ENCODE measurements at regions not wholly inside any gene's neighbourhood (a gene's known extent, or its start where the extent isn't known, plus 50 kb on each side); places are given as distances from the start of the nearest gene placed in this dataset.

GRCh38 chr16:51649631-51650030, 498.6 kb upstream of the SALL1 start:
- intact Hi-C loops (cut with micrococcal nuclease; ENCODE audit: unreplicated experiment) (no loop called here), in situ Hi-C loops (cut with HindIII; ENCODE audit: extremely low pct_ligation_motif_present, low pct_unique_long_range_greater_than_20kb) (no loop called here)
- ATAC-seq: no peak
- no peaks in the 10 kb centered on the region for H3K9me3 ChIP-seq (ENCODE audit: low read length)
- no peaks in the 10 kb centered on the region for H3K4me1 ChIP-seq (ENCODE audit: insufficient read depth, low read length)
- no peaks in the 10 kb centered on the region for H4K20me1 ChIP-seq (ENCODE audit: insufficient read depth, low read length)
- FAIRE-seq: no peak
- WGBS (ENCODE audit: low lambda C conversion rate): 3% methylated on average over 5 of the region's 5 CpGs
- CTCF ChIA-PET (ENCODE audit: low intra/inter-chr PET ratio, low total read pairs): no interaction called here
- H3K4me3 ChIP-seq (replicated peaks in 1 of 3; ENCODE audit: insufficient read depth in 1 of 3, low read depth in 2 of 3, low read length in 3 of 3): no peak overlapping the region
- TF ChIP-seq SOX5 (CRISPR knock-in tag; IDR thresholded peaks at IDR 0.05; ENCODE audit: borderline replicate concordance): no peak
- H3K27me3 ChIP-seq (ENCODE audit: control insufficient read depth in 1 of 2, insufficient read depth in 2 of 2, low read length in 2 of 2): peaks cover 0 to 4% of the 10 kb centered on the region in 2 experiments; a peak in 1 of 5 replicates
- H3K79me2 ChIP-seq (ENCODE audit: insufficient read depth, low read length): no peaks in the 10 kb centered on the region
- no peak overlapping the region for H2AFZ ChIP-seq (ENCODE audit: low read length)
- H3K36me3 ChIP-seq (replicated peaks in 1 of 2; ENCODE audit: control insufficient read depth in 1 of 2, insufficient read depth in 2 of 2, low read length in 2 of 2): no peaks in the 10 kb centered on the region
- POLR2A ChIA-PET: no interaction called here
- H3K27ac ChIP-seq (ENCODE audit: extremely low read length, insufficient read depth, low read length): no peak overlapping the region
- BruUV-seq (replicated peaks): no TSS peak
- H3K9ac ChIP-seq (ENCODE audit: insufficient read depth, low read depth, low read length): no peak overlapping the region
- no peak for DNase-seq (ENCODE audit: low spot score)
- H3K4me2 ChIP-seq (ENCODE audit: low read depth, low read length): no peak overlapping the region

GRCh38 chr16:51648526-51648925, 497.5 kb upstream of the SALL1 start:
- no peak overlapping the region for H3K27ac ChIP-seq (ENCODE audit: extremely low read length, insufficient read depth, low read length)
- intact Hi-C loops (cut with micrococcal nuclease; ENCODE audit: unreplicated experiment) (no loop called here), in situ Hi-C loops (cut with HindIII; ENCODE audit: extremely low pct_ligation_motif_present, low pct_unique_long_range_greater_than_20kb) (no loop called here)
- H3K9ac ChIP-seq (ENCODE audit: insufficient read depth, low read depth, low read length): no peak overlapping the region
- DNase-seq (ENCODE audit: low spot score) (no peak), FAIRE-seq (no peak), ATAC-seq (no peak)
- ChIA-PET CTCF (ENCODE audit: low intra/inter-chr PET ratio, low total read pairs) (no interaction called here), POLR2A (no interaction called here)
- 33% methylated on average over 2 of the region's 2 CpGs for WGBS (ENCODE audit: low lambda C conversion rate)
- no peaks in the 10 kb centered on the region for H3K4me1 ChIP-seq (ENCODE audit: insufficient read depth, low read length)
- H2AFZ ChIP-seq (ENCODE audit: low read length): no peak overlapping the region
- H3K4me3 ChIP-seq (replicated peaks in 1 of 3; ENCODE audit: insufficient read depth in 1 of 3, low read depth in 2 of 3, low read length in 3 of 3): no peak overlapping the region
- no peak overlapping the region for H3K4me2 ChIP-seq (ENCODE audit: low read depth, low read length)
- no peaks in the 10 kb centered on the region for H4K20me1 ChIP-seq (ENCODE audit: insufficient read depth, low read length)
- no peaks in the 10 kb centered on the region for H3K36me3 ChIP-seq (replicated peaks in 1 of 2; ENCODE audit: control insufficient read depth in 1 of 2, insufficient read depth in 2 of 2, low read length in 2 of 2)
- H3K79me2 ChIP-seq (ENCODE audit: insufficient read depth, low read length): no peaks in the 10 kb centered on the region
- no TSS peak for BruUV-seq (replicated peaks)
- peaks cover 0 to 4% of the 10 kb centered on the region in 2 experiments; a peak in 1 of 5 replicates for H3K27me3 ChIP-seq (ENCODE audit: control insufficient read depth in 1 of 2, insufficient read depth in 2 of 2, low read length in 2 of 2)
- H3K9me3 ChIP-seq (ENCODE audit: low read length): no peaks in the 10 kb centered on the region
- TF ChIP-seq NPAS2 (CRISPR knock-in tag; IDR thresholded peaks at IDR 0.05; ENCODE audit: borderline replicate concordance) (no peak), ZNF510 (CRISPR knock-in tag; IDR thresholded peaks at IDR 0.05; ENCODE audit: low read depth) (no peak), GATAD2A (CRISPR knock-in tag; IDR thresholded peaks at IDR 0.05) (no peak), ZNF672 (CRISPR knock-in tag; IDR thresholded peaks at IDR 0.05) (no peak), ZHX1 (CRISPR knock-in tag; IDR thresholded peaks at IDR 0.05; ENCODE audit: low read depth) (no peak), HNRNPH1 (optimal IDR thresholded peaks at IDR 0.05; ENCODE audit: low read depth, low read length) (no peak), HOXA9 (CRISPR knock-in tag; IDR thresholded peaks at IDR 0.05; ENCODE audit: borderline replicate concordance) (no peak), ZNF34 (CRISPR knock-in tag; IDR thresholded peaks at IDR 0.05; ENCODE audit: borderline replicate concordance) (no peak)
- TF ChIP-seq, protein P1, sequence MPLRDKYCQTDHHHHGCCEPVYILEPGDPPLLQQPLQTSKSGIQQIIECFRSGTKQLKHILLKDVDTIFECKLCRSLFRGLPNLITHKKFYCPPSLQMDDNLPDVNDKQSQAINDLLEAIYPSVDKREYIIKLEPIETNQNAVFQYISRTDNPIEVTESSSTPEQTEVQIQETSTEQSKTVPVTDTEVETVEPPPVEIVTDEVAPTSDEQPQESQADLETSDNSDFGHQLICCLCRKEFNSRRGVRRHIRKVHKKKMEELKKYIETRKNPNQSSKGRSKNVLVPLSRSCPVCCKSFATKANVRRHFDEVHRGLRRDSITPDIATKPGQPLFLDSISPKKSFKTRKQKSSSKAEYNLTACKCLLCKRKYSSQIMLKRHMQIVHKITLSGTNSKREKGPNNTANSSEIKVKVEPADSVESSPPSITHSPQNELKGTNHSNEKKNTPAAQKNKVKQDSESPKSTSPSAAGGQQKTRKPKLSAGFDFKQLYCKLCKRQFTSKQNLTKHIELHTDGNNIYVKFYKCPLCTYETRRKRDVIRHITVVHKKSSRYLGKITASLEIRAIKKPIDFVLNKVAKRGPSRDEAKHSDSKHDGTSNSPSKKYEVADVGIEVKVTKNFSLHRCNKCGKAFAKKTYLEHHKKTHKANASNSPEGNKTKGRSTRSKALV (CRISPR knock-in tag; IDR thresholded peaks at IDR 0.05): no peak
- TF ChIP-seq, protein P2, sequence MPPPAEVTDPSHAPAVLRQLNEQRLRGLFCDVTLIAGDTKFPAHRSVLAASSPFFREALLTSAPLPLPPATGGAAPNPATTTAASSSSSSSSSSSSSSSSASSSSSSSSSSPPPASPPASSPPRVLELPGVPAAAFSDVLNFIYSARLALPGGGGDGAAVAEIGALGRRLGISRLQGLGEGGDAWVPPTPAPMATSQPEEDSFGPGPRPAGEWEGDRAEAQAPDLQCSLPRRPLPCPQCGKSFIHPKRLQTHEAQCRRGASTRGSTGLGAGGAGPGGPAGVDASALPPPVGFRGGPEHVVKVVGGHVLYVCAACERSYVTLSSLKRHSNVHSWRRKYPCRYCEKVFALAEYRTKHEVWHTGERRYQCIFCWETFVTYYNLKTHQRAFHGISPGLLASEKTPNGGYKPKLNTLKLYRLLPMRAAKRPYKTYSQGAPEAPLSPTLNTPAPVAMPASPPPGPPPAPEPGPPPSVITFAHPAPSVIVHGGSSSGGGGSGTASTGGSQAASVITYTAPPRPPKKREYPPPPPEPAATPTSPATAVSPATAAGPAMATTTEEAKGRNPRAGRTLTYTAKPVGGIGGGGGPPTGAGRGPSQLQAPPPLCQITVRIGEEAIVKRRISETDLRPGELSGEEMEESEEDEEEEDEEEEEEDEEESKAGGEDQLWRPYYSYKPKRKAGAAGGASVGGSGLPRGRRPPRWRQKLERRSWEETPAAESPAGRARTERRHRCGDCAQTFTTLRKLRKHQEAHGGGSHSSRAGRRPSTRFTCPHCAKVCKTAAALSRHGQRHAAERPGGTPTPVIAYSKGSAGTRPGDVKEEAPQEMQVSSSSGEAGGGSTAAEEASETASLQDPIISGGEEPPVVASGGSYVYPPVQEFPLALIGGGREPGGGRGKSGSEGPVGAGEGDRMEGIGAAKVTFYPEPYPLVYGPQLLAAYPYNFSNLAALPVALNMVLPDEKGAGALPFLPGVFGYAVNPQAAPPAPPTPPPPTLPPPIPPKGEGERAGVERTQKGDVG (CRISPR knock-in tag; IDR thresholded peaks at IDR 0.05; ENCODE audit: borderline replicate concordance): no peak
